PC-3 (cell line): ENCODE measurements at regions not wholly inside any gene's neighbourhood (a gene's known extent, or its start where the extent isn't known, plus 50 kb on each side); places are given as distances from the start of the nearest gene placed in this dataset.

ENCODE experiments used
- CTCF ChIP-seq: fragments of 300-600 bp; sonication (generic); conservative IDR thresholded peaks from 2 replicates; pipeline ENCODE4 v1.5.1; 2017; ENCODE audit warnings: antibody characterized with exemption, low read depth, mild to moderate bottlenecking, low read length
- EZH2 ChIP-seq: fragments of 300-600 bp; sonication (generic); IDR thresholded peaks from one replicate; pipeline ENCODE4 v1.6.1; 2017; ENCODE audit warnings: antibody characterized with exemption, mild to moderate bottlenecking, low read length; ENCODE audit not compliant: unreplicated experiment
- EZH2phosphoT487 ChIP-seq: fragments of 300-600 bp; sonication (generic); IDR thresholded peaks from 2 replicates; pipeline ENCODE4 v1.6.1; 2018; ENCODE audit warnings: mild to moderate bottlenecking, antibody characterized with exemption, low read length, borderline replicate concordance

DNA sequence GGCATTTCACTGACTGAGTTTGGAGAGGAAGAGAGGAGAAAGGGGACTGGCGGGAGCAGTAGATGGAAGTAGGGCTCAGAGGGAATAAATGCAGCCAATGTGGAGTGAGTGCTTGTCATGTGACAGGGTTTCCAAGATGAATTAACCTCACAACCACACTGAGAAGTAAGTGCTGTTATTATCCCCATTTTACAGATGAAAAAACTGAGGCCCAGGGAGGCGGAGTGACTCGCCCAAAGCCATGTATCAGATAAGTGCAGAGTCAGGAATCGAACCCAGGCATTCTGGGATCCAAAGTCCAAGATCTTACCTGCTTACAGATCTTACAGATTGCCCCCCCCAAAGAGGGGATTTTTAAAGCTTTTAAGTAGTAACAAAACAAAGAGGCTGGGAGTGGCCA is 207.2 kb downstream of the SHQ1 start:
- TF ChIP-seq CTCF (no peak), EZH2phosphoT487 (no peak), EZH2 (no peak)
